Ureter (tissue), 1 donor: ENCODE measurements at regions not wholly inside any gene's neighbourhood (a gene's known extent, or its start where the extent isn't known, plus 50 kb on each side); places are given as distances from the start of the nearest gene placed in this dataset.

Experiments
- DNase-seq: peaks from one replicate; pipeline ENCODE4 v3.0.0-alpha.2; 2020; ENCODE audit warnings: low spot score
- donor health status: DM: yes; HTN: yes; CAD: no.

DNA sequence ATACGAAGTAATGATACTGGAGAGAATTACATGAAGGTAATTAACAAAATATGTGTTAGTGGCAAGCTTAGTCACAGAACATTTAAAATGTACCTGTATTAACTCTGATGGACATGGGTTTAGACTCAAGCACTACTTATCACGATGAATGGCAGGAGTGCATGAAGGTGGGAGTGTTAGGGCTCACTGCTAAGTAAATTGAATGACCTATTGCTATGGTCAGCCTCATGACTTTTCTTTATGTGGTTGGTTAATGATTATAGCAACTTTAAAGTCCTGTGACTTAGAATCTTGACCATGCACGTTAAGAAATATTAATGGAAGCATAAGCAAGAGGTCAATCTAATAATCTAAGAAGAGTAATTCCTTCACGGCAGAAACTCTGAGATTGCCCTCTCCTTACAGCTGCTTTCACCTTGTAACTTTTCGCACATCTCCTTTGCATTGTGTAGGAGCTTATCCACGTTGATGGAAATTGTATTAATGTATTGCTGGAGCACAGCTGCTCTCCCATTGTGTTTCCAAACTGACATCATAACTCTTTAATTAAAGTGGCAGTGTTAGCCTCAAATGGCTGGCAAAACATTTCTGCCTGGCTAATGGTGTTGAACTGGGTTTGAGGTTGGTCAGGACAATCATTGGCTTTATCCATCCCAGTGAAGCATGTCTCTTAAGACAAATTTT is 114.5 kb downstream of the RXFP2 start:
- no peak for DNase-seq

DNA sequence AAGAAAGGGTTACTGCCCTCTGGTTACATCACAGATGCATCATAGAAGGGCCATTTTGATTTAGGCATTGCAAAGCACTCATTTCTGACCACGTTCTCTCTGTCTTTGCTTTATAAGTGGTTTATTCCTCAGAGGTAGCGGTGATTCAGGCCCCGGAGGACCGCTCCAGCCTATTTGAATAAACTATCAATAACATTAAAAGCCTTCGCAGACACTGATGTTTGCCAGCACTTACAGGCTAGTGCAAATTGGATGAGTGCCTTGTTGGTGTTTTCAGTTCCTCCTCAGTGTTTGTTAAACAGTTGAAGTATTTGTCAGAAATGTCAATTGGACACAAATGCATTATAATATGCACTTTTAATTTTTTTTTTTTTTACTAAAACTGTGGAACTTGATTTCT is 120.2 kb downstream of the RXFP2 start:
- no peak for DNase-seq

DNA sequence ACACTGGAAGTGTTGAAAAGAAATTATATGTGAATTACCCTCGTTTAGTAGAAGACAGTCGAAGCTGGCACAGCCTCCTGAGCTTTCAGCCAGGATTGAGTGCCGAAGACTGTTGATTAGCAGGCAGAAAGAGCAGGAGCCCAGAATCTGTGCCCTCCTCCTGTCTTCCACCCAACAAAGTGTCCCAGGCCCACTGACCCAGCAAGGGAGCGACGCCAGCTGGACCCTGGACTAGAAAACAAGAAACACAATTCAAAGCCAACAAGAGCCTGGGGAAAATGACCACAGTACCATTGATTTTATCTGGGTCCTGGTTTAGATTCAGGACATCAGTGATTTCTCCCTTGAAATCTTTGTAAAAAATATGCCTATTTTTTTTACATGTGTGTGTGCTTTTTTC is 120.7 kb downstream of the RXFP2 start:
- no peak for DNase-seq

DNA sequence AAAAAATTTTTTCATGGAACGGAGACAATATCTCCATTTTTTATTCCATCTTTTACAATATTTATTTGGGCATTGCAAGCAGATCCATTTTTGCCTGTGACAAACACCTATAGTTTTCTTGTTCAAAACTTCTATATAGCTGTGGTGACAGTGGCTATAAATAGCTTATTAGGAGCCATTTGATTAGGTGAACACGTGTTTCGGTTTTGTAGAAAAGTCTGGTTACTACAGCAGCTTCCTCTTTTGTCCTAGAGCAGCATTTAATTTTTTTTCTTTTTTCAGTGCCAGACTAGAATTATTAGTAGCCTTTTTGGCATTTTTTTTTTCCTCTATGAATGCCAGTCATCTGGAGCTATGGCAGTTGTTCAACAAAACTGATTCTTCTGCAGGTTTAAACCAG is 123.5 kb downstream of the RXFP2 start:
- no peak for DNase-seq

DNA sequence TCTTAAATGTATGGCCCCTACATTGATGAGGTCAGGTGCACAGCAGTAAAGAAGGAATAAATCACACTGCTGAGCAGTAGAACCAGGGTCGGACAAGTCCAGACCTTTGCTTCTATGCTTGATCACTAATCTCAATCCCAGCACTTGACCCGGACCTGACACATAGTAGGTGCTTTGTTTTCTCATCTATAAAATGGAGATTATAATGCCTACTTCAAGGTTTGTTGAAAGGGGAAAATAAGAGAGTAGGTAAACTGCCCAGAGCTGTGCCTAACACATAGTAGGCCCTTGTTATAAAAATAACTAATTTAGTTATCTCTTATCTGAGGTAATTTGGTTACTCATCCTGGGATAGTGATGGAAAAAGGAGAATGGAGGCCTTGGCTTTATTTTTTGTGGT is 125.0 kb downstream of the RXFP2 start:
- no peak for DNase-seq

DNA sequence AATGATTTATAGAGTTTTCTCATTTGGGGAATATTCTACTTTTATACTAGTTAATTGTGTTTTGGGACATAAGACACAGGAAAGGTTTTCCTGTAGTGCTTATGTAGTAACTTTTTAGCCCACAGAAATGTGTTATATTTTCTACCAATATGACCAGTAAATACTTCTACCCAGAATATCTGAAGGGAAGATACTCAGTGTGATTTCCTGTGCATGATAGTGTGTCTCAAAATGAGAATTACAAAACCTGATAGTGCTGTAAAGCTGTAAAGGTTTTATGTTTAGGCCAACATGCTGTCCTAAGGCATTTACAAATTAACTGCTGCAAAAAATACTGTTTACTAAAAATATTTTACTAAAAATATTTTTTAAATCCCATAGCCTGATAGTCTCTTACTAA is 126.8 kb downstream of the RXFP2 start:
- DNase-seq, result no peak

DNA sequence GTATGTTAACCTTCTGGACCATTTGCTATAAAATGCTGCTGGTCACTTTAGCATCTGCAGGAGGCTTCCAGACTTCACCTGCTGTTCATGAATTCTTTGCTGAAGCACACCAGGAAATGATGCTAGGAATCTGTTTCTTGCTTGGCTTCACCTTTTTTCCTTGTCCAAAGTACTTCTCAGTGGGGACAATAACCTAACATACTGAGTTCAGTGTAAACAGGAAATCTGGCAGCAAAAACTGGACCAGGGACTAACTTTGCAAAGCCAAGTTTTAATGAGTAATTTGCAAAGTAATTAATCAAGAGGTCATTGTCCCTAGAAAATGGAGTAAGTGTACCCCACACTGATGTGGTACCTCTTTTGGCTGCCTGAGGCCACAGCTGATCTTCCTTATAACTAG is 128.4 kb downstream of the RXFP2 start:
- DNase-seq, result no peak

DNA sequence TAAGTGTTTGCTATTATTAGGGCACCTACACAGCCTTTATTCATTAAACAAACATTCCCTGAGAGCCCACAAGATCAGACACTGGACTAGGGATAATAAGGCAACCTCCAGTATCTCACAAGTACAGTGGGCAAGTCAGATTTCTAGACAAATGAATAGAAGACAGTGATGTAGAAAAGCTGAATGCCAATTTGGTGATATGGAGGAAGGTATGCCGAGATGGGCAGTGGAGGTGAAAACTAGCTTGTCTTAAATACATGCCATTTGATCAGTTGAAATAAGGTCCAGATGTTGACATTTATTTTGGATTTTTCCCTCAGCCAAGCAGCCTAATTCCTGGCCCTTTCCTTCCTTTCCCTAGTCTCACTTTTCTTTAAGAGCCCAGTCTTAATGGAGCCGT is 130.3 kb downstream of the RXFP2 start:
- DNase-seq, result no peak

DNA sequence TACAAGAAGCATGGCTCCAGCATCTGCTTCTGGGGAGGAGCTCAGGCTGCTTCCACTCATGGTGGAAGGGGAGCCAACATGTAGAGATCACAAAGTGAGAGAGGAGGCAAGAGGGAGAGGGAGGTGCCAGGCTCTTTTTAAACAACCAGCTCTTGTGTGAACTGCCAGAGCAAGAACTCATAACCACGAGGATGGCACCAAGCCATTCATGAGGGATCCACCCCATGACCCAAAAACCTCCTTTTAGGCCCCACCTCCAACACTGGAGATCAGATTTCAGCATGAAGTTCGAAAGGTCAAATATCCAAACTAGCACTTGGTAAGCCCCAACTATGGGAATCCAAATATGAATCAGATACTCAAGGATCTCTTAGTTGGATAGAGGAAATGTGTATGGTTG is 131.2 kb downstream of the RXFP2 start:
- DNase-seq, result no peak

DNA sequence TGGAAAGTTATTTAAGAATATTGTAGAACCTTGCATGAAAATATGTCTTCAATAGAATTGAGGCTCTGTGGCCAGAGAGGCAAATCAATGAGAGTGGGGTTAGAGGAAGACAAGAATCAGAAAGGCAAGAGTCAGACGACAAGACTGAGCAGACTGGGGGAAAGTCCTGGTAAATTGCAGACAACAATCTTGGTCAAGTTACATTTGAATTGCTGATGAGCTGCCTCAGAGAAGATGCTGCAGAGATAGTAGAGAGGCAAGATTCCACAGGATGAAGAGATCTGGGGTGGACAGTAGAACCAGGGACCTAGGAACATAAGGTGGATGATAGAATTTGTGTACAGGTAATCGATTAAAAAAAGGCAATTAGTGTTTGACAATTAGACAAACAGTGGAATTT is 133.8 kb downstream of the RXFP2 start:
- no peak for DNase-seq

DNA sequence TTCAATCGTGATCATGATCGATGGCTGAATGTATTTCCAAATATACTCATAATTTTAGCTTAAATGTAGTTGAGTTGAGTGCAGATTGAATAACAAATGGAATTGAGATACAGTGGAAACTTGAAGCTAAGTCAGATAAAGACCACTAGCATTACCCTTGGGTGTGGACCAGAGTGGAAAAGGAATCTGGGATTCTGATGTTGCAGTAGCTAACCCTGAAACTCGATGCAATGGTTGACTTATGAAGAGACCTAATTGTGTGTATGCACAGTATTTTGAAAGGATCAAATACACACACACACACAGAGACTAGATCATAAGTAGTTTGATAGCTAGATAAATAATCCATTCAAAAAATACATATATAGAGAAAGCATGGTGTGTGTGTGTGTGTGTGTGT is 135.8 kb downstream of the RXFP2 start:
- DNase-seq, result no peak

DNA sequence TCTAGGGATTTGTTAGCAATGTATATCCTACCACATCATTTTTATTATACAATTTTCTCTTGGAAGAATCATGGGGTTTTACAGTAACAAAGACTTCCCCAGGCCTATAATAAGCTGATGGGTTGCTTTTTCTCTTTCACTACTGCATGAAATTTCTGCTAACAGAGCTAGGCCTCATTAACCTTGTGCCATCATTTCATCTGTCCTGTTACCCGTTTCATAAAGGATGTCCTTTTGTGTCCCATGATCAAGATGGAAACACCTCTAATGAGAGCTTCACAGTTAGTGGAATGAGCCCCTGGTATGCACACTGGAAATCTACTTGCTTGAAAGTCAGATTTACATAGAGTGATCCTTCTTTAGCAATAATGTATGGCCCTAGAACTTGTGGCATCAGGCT is 138.7 kb downstream of the RXFP2 start:
- DNase-seq, result no peak

DNA sequence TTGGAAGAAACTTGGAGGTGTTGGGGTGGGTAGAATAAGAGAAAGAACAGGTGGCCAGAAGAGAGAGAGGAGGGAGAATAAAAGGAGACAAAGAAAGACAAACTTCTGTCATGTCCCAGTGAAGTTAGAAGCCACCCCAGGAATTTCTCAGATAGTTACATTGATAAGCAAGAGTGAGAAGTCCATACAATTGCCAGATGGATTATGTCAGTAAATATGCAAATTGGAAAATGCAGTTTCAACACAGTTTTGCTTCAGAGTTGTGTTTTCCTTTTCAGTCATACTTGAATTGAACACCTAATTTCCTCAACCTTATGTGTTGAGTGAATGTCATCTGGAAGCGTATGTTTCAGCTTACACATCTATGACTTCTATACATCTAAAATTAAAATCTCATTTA is 139.2 kb downstream of the RXFP2 start:
- no peak for DNase-seq

DNA sequence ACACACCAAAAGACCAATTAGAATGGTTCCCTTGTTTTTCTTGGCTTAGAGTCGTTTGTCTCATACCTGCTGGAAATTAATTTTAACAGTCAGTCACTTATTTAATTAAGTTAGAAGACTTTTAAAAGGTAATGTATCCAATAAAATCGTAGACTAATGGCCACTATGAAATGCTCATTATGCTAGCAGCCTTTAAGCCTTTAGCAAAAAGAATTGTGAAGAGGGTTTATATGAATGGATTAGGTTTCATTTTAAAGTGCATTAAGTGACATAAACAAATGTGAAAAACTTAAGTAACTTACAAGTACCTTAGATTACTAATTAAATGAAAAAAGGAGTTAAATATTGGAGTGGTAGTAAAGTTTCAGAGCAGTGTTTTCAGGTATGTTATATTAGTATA is 139.6 kb downstream of the RXFP2 start:
- DNase-seq, result no peak

DNA sequence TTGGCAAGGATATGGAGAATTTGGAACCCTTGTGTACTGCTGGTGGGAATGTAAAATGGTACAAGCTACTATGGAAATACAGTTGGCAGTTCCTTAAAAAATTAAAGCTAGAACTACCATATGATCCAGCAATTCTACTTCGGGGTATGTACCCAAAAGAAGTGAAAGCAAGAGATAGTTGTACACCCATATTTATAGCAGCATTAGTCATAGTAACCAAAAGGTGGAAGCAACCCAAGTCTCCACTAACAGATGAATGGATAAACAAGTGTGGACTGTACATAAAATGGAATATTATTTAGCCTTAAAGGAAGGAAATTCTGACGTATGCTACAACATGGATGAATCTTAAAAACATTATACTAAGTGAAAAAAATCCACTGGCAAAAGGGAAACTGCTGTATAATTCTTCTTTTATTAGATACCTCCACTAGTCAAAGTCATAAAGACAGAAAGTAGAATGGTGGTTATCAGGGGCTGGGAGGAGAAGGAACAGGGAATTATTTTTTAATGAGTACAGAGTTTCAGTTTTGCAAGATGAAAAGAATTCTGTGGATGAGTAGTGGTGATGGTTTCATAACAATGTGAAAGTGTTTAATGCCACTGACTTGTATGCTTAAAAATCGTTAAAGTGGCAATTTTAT is 141.6 kb downstream of the RXFP2 start:
- DNase-seq, result no peak

DNA sequence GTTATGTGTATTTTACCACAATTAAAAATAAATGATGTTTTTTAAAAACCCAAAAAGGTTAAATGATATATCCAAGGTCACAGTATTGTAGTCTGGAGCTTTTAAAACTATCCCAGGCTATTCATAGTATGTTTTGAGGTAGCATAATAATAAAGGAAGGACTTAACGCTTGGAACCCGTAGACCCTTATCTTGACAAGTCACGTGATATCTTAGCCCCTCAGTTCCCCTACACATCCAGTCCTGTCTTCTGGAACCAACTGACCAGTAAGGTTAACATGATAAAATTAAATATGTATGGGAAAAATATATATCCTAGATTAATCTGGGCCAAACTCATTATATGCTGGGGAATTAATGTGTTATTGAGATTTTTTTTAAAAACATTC is 142.2 kb downstream of the RXFP2 start:
- DNase-seq, result no peak

DNA sequence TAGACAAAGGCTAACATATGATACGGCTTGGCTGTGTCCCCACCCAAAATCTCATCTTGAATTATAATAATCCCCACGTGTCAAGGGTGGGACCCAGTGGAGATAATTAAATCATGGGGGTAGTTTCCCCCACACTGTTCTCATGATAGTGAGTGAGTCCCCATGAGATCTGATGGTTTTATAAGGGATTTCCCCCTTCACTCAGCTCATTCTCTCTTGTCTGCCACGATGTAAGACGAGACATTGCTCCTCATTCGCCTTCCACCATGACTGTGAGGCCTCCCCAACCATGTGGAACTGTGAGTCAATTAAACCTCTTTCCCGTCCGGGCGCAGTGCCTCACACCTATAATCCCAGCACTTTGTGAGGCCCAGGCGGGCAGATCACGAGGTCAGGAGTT is 143.5 kb downstream of the RXFP2 start:
- no peak for DNase-seq

DNA sequence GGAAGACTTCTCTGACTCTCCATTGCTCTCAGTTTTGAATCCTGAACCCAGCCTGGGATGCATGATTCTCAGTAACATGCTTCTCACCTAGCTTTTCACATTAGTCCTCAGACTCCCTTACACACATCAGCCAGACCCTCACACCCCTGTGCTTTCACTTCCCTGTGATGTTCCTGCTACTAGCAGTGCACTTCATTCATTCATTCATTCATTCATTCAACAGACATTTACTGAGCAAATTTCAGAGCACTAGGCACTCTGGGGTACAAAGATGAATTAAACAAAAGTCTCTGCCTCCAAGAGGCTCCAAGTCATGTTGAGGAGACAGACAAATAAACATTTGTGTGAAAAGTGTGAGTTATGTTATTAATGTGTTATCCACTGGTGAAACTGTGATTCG is 145.2 kb downstream of the RXFP2 start:
- DNase-seq, result no peak

DNA sequence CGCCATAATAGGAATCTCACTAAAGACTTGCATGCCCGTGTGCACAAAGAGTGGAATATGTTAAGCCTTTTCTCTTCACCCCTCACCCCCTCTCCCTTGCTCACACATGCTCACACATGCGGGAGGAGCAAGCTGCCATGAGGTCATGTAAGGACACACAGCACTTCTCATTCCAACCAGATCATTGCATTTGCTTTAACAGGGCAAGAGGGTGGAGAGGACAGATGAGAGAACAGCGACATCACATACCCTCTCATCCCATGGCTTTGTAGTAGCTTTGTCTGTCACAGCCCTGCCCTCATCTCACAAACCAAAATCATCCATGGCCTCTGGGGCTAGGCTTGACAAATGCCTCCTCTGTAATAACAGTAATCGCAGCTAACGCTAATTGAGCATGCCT is 145.6 kb upstream of the FRY start:
- no peak for DNase-seq

DNA sequence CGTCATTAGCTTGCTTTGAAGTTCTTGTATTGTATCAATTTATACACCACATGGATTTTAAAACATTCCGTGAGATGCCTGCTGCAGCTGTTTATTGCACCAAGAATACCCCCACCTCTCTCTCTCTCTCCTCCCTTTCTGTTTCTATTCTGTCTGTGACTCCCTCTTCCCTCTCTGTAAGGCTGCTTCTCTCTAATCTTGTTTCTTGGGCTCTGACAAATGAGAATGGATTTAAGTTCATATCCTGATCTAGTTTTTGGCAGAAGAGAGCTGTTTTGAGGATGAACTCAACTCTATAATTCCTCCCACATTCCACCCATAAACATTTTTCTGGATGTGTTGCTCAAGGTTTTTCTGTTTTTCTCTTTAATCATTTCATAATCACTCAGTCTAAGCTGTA is 144.3 kb upstream of the FRY start:
- DNase-seq, result no peak

DNA sequence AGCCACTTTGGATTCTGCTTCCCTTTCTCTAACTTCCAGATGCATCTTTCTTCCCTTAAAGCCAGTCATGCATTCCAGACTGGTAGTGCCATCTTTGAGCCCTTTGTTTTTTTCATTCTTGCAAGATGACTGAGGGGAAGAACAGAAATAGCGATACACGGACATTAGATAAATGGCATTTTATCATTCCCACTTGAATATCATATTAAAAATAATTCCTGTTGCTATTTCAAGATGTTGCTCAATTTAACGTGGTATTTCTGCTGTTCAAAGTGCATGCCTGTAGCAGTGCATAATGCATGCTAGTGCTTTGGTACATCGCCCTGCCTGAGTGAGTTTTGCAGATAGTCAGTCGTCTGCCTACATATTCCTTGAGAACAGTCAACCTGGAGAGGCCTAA is 140.6 kb upstream of the FRY start:
- no peak for DNase-seq

DNA sequence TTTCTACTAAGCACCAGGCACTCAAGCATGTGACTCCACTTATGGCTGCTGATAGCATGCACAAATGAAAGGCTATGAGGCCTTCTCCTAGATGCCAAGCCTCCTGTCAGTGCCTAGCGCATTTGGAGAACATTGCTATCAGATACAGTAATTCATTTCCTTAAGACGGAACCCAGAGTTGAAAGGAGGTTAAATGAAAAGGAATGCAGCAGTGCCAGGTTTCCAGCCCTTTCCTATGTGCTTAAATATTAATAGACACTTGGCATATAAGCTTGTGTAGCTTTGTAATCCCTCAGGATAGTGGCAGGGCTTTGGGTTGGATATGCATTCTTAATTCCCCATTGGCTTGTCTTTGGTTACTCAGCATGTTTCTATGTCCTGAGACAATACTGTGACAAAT is 140.1 kb upstream of the FRY start:
- DNase-seq, result no peak

DNA sequence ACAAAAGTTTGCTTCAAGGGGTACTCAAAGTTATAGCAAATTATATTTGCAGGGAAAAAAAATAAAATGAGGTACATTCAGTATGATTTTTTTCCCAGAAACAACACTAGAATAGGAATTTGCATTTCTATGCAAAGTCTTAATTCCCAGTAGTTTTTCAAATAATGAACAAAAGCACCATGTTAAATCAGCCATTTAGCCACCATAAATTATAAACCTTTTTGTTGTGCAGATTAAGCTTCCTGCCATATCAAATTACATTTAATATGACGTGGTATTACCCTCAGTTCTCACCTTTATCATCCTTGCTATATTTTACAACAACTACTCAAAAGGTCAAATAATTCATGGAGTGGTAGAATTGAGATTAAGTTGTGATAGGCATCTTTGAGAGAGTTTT is 136.6 kb upstream of the FRY start:
- no peak for DNase-seq

DNA sequence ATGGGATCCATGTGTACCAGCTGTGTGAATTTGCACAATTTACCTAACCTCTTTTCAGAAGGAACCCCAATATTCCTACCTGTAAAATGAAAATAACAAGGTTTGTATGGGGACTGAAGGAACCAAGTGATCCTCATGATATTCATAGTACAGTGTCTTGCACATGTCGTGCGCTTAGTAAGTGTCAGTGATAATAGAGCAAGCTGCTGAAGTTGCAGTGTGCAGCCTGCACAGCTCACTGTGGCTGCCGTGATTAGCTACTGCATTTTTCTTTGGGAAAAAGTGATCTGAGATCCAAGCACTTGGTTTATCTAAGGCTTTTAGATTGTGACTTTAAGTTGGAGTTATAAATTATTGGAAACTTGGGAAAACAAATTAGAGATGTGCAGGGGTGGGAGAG is 135.9 kb upstream of the FRY start:
- DNase-seq, result no peak
